ENCODE measurements at regions not wholly inside any gene's neighbourhood (a gene's known extent, or its start where the extent isn't known, plus 50 kb on each side); places are given as distances from the start of the nearest gene placed in this dataset.

- TF ChIP-seq POLR2AphosphoS5 (IDR thresholded peaks at IDR 0.05) (no peak), CTCF (IDR thresholded peaks at IDR 0.05) (no peak), POLR2A (IDR thresholded peaks at IDR 0.05) (no peak)
Observed at GRCh38 chr9:99326917-99327189, 104.8 kb downstream of the SEC61B start.

All from upper lobe of left lung (tissue), 4 donors.